Activated T-helper 1 cell treated with anti-CD3 and anti-CD28 coated beads, Interleukin-12 subunit alpha, Interleukin-12 subunit beta, Interleukin-2, Interleukin-4 antibody, amounts not matched to agents 30 ng/mL and 10 ng/mL and 1 ng/mL, durations not matched to agents 14 hours and 24 hours and 36 hours (primary cell): ENCODE measurements at regions not wholly inside any gene's neighbourhood (a gene's known extent, or its start where the extent isn't known, plus 50 kb on each side); places are given as distances from the start of the nearest gene placed in this dataset.

Source experiments
- DNase-seq: peaks from one replicate; pipeline ENCODE4 v3.0.0; 2021; ENCODE audit warnings: low spot score
- H3K27ac Mint-ChIP-seq: one replicate; pipeline ENCODE4 v1.8.0; 2021; ENCODE audit warnings: mild to moderate bottlenecking, mixed read lengths
- H3K27me3 Mint-ChIP-seq: one replicate; pipeline ENCODE4 v1.8.0; 2022; ENCODE audit warnings: mild to moderate bottlenecking, moderate library complexity, mixed read lengths; ENCODE audit not compliant: insufficient read depth
- H3K36me3 Mint-ChIP-seq: one replicate; pipeline ENCODE4 v1.8.0; 2021; ENCODE audit warnings: low read depth, mixed read lengths
- H3K4me1 Mint-ChIP-seq: one replicate; pipeline ENCODE4 v1.8.0; 2021; ENCODE audit warnings: low read depth, mixed read lengths
- H3K4me3 Mint-ChIP-seq: one replicate; pipeline ENCODE4 v1.8.0; 2021; ENCODE audit warnings: mild to moderate bottlenecking, moderate library complexity, mixed read lengths
- H3K9me3 Mint-ChIP-seq: one replicate; pipeline ENCODE4 v1.8.0; 2021; ENCODE audit warnings: mixed read lengths
- intact Hi-C: fragments of 100-400 bp; cut with micrococcal nuclease; formaldehyde crosslinking; loops from one replicate; pipeline ENCODE4 v1.15.1; 2024

DNA sequence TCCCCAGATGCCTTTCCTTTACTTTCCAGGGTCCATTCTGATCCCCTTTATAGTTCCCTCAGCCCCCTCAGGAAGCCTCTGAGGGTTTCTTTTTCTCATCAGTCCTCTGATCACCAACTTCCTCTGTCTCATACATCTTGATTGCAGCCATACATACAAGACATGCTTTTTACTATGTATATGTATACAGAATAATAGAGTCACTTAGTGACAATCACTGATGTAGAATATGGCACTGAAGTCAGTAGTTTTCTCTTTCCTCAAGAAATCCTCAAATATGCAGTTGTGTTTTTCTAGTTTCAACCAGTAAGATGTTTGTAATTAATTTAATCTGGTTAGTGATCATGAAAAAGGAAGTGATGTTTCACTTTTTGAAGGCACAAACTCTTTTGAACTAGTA is 364.1 kb downstream of the MAN2A1 start:
- no peak overlapping the region for H3K4me3 Mint-ChIP-seq
- H3K36me3 Mint-ChIP-seq: no peaks in the 10 kb centered on the region
- H3K9me3 Mint-ChIP-seq: no peaks in the 10 kb centered on the region
- H3K4me1 Mint-ChIP-seq: peaks cover 27% of the 10 kb centered on the region
- no peaks in the 10 kb centered on the region for H3K27me3 Mint-ChIP-seq
- intact Hi-C loops: loop anchor here (1.0 to 10.0 kb wide), 6 partner anchors 33 to 365 kb away; partner anchors contain the start of gene MAN2A1
- no peak for DNase-seq
- H3K27ac Mint-ChIP-seq: peak overlapping the region; percentile 74

DNA sequence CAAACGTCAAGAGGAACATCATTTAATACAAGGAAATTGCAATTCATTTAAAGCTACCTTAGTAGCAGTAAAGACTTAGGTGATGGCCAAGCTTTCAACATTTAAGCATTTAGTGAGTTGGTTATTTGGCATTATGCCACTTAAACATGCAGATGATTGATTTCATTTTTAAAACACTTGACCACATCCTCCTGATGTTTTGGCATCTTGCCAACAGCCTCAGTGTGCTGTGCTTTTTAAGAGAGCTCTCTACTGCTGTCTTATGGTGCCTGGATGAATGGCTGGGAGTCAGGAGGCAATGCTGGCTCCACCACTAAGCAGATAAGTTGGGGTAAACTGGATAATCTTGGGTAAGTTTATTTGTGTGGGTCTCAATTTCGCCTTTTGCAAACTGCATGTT is 364.5 kb downstream of the MAN2A1 start:
- intact Hi-C loops: loop anchor here (1.0 to 10.0 kb wide), 6 partner anchors 33 to 365 kb away; partner anchors contain the start of gene MAN2A1
- Mint-ChIP-seq H3K27ac (peak overlapping the region; percentile 74), H3K4me1 (peaks cover 27% of the 10 kb centered on the region), H3K9me3 (no peaks in the 10 kb centered on the region), H3K27me3 (no peaks in the 10 kb centered on the region), H3K4me3 (no peak overlapping the region), H3K36me3 (no peaks in the 10 kb centered on the region)
- DNase-seq: peak; percentile 72

DNA sequence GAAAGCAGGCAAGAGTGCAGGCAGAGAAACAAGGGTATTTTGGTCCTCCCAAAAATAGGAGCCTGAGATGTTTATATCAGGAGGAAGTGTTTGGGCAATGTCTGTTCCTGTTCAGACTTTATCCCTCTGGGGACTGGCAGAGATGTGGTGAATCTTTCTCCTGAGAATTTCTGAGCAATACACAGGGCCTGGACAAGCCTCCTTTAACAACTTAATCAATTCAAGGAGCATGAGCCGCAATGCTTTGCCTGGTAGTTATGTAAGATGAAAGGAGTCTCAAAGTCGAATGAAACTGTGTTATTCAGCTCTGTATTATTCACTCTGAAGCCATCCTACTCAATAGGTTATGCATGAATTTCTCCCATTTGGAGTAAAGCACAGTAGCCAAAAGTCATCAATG is 365.6 kb downstream of the MAN2A1 start:
- H3K4me1 Mint-ChIP-seq: peaks cover 27% of the 10 kb centered on the region
- intact Hi-C loops: loop anchor here (2.0 to 10.0 kb wide), 2 partner anchors 41 to 201 kb away; no protein-coding TSS in a partner anchor
- H3K4me3 Mint-ChIP-seq: no peak overlapping the region
- H3K27me3 Mint-ChIP-seq: no peaks in the 10 kb centered on the region
- H3K36me3 Mint-ChIP-seq: no peaks in the 10 kb centered on the region
- no peak for DNase-seq
- no peaks in the 10 kb centered on the region for H3K9me3 Mint-ChIP-seq
- H3K27ac Mint-ChIP-seq: no peak overlapping the region

DNA sequence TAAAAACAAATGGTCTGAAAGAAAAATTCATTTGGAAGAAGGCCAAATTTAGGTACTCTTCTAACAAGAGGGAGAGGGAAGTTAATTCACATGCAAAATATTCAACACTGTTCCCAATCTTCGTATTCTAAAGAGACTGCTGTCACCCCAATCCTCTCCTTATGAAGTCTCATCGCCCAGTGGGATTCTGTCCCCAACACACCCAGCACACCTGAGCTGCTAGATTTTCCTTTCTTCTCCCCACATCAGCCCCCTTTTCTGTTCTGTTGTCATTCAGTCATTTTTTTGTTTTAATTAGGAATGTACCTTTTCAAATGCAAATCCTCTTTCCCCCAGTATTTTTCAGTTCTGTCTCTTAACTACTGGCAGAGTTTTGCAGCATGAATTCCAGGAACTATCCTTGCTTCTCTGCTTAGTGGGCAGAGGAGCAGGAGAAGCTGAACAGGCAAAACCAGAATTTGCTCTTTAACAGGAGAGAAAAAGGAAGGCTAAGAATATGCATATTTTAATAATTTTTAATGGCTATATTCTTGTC is 366.9 kb downstream of the MAN2A1 start:
- Mint-ChIP-seq H3K27me3 (no peaks in the 10 kb centered on the region), H3K27ac (no peak overlapping the region), H3K36me3 (no peaks in the 10 kb centered on the region), H3K4me1 (peaks cover 27% of the 10 kb centered on the region), H3K9me3 (no peaks in the 10 kb centered on the region), H3K4me3 (no peak overlapping the region)
- intact Hi-C loops: loop anchor here (10.0 kb wide), 1 partner anchor 202 kb away; no protein-coding TSS in a partner anchor
- DNase-seq: no peak

DNA sequence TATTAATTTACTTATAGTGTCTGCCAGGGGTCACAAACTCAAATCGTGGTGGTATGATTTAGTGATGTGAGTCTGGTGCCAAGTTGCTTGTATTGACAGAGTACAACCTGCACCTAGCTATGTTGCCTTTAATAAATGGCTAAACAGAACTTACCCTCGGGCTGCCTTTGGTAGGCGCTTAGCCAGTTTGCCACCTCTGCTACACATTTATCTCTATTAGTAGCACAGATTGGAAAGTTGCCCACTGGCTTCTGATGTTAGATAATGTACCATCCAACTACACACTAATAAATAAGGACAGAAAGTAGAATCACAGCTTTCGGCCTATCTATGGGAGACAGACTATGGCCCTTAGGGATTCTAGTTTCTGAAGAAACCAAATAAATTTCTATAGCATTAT is 368.4 kb downstream of the MAN2A1 start:
- H3K9me3 Mint-ChIP-seq: no peaks in the 10 kb centered on the region
- H3K27me3 Mint-ChIP-seq: no peaks in the 10 kb centered on the region
- no peak for DNase-seq
- H3K4me3 Mint-ChIP-seq: no peak overlapping the region
- intact Hi-C loops: loop anchor here (10.0 kb wide), 1 partner anchor 203 kb away; no protein-coding TSS in a partner anchor
- H3K27ac Mint-ChIP-seq: no peak overlapping the region
- H3K4me1 Mint-ChIP-seq: peaks cover 27% of the 10 kb centered on the region
- no peaks in the 10 kb centered on the region for H3K36me3 Mint-ChIP-seq

DNA sequence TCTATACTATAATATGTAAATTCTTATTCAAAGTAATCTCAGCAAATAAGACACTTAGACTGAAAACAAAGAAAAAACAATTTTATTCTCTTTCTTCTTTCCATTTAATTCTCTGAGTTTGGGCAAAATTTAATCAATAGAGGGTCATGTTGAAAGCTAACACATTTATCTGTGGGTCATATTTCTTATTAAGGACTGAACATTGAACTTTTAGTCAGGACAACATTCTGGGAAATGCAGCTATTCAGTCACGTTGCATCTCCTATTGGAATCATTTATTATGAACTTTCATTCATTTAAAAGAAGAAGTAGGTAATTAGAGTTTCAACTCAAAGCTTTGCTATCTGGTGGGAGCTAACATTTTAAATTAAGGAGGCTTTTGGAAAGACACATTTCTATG is 372.5 kb downstream of the MAN2A1 start:
- intact Hi-C loops: no loop called here
- H3K27me3 Mint-ChIP-seq: no peaks in the 10 kb centered on the region
- DNase-seq: no peak
- no peaks in the 10 kb centered on the region for H3K36me3 Mint-ChIP-seq
- H3K27ac Mint-ChIP-seq: no peak overlapping the region
- no peaks in the 10 kb centered on the region for H3K9me3 Mint-ChIP-seq
- H3K4me3 Mint-ChIP-seq: no peak overlapping the region
- peaks cover 23% of the 10 kb centered on the region for H3K4me1 Mint-ChIP-seq

DNA sequence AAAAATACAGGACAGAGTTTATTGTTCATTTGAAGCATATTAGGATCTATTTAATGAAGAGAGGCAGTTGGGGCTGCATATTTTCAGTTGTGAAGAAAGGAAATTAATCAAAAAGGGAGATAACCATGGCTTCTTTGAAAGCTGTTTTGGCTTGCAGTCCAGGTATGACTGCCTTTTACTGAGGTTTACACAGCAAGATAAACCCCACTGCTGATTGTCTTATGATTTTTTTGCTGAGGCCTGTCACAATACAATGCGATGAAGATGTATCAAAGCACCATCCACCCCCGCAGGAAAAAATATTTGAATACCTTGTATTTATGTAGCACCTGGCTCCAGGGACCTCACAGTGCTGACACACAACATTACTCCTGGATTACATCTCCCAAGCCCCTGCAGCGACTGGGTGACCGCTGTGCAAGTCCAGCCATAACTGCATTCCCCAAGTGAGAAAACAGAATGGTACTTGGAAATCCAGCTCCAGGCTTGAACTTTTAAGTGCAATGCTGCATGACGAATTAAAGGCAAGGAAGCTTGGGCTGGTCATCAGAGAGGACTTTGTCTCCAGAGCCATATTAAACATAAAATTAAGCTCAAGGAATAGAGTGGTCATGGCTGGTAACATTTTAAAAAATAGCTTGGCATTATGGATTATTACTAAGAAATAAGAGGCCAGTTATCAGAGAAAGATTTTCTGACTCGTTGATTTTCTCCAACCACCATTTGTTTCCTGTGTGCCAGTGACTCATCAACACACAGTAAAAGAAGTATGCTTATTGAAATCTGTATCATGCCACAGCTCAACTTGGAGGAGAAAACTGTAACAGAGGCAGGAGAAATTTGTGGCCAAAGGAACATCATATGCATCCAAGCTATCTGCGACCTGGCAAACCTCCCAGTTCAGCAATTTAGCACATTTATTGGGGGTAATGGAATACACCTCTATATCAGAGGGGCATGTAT is 374.2 kb downstream of the MAN2A1 start:
- intact Hi-C loops: loop anchor here (2.0 kb wide), 1 partner anchor 17 kb away; no protein-coding TSS in a partner anchor
- no peak overlapping the region for H3K27ac Mint-ChIP-seq
- no peaks in the 10 kb centered on the region for H3K36me3 Mint-ChIP-seq
- H3K4me1 Mint-ChIP-seq: peaks cover 26% of the 10 kb centered on the region
- no peaks in the 10 kb centered on the region for H3K27me3 Mint-ChIP-seq
- H3K9me3 Mint-ChIP-seq: no peaks in the 10 kb centered on the region
- H3K4me3 Mint-ChIP-seq: no peak overlapping the region
- DNase-seq: no peak

DNA sequence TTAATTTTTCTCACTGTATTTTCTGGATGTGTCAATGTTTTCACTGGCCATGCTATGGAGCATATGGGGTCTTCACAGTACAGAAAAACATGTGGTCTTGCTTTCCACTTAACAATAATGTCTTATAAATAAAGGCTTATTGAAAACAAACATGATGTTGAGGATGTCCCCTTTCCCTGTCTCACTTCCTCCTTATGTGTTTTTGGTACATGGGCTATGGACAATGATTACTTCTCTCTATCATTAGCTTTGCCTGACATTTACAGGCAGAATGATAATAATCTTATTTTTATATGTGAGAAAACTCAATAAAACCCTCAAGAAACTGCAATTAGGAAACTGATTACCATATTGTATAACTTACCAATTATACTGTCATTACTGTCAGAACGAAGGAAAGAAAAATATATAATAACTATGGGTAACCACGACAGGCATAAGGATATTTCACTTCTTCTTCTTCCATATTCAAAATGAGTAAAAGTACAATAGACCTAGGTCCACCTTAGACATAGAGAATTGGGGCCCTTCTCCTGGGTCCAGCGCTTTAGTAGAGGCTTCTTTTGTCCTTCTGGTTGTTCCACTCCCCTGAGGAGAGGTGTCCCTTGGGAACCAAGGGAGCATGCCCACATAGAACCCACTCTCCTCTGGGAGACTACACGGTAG is 375.0 kb downstream of the MAN2A1 start:
- H3K36me3 Mint-ChIP-seq: no peaks in the 10 kb centered on the region
- H3K4me3 Mint-ChIP-seq: no peak overlapping the region
- H3K4me1 Mint-ChIP-seq: peaks cover 26% of the 10 kb centered on the region
- H3K9me3 Mint-ChIP-seq: peaks cover 5% of the 10 kb centered on the region
- no peak for DNase-seq
- intact Hi-C loops: loop anchor here (2.0 kb wide), 1 partner anchor 16 kb away; no protein-coding TSS in a partner anchor
- H3K27me3 Mint-ChIP-seq: no peaks in the 10 kb centered on the region
- H3K27ac Mint-ChIP-seq: no peak overlapping the region

DNA sequence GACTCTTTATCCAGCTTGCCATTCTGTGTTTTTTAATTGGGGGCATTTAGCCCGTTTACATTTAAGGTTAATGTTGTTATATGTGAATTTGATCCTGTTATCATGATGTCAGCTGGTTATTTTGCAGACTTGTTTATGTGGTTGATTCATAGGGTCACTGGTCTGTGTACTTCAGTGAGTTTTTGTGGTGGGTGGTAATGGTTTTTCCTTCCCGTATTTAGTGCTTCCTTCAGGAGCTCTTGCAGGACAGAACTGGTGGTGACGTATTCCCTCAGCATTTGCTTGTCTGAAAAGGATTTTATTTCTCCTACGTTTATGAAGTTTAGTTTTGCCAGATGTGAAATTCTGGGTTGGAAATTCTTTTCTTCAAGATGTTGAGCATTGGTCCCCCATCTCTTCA is 381.1 kb downstream of the MAN2A1 start:
- DNase-seq: no peak
- H3K9me3 Mint-ChIP-seq: peaks cover 48% of the 10 kb centered on the region
- H3K27ac Mint-ChIP-seq: no peak overlapping the region
- H3K4me3 Mint-ChIP-seq: no peak overlapping the region
- peaks cover 18% of the 10 kb centered on the region for H3K36me3 Mint-ChIP-seq
- H3K4me1 Mint-ChIP-seq: peaks cover 6% of the 10 kb centered on the region
- intact Hi-C loops: no loop called here
- no peaks in the 10 kb centered on the region for H3K27me3 Mint-ChIP-seq

DNA sequence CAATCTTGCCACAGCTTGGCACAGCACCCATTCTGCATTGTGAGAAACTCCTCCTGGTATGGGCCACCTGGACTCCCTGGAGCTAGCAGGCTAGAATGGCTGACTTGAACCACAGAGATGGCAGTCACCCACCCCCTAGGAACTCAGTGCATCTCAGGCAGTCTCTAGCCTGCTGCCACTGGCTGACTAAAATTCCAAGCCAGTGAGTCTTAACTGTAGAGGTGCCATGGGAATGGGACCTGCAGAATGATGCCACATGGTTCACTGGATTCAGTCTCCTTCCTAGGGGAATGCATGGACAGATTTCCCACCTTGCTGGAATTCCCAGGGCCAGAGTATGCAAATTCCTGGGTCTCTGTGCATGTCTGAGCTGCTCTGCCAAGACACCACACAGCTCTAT is 382.9 kb downstream of the MAN2A1 start:
- Mint-ChIP-seq H3K4me3 (no peak overlapping the region), H3K36me3 (peaks cover 21% of the 10 kb centered on the region), H3K9me3 (peaks cover 56% of the 10 kb centered on the region), H3K4me1 (peaks cover 7% of the 10 kb centered on the region), H3K27me3 (peaks cover 2% of the 10 kb centered on the region), H3K27ac (no peak overlapping the region)
- intact Hi-C loops: no loop called here
- DNase-seq: no peak

DNA sequence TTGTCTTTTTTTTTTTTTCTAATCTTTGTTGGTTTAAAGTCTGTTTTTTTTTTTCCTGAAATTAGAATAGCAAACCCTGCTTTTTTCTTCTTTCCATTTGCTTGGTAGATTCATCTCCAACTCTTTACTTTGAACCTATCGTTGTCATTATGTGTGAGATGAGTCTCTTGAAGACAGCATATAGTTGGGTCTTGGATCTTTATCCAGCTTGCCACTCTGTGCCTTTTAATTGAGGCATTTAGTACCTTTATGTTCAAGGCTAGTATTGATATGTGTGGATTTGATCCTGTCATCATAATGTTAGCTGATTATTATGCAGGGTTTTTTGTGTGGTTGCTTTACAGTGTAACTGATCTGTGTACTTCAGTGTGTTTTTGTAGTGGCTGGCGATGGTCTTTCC is 383.8 kb downstream of the MAN2A1 start:
- Mint-ChIP-seq H3K4me1 (peaks cover 7% of the 10 kb centered on the region), H3K27ac (no peak overlapping the region), H3K9me3 (peaks cover 61% of the 10 kb centered on the region)

DNA sequence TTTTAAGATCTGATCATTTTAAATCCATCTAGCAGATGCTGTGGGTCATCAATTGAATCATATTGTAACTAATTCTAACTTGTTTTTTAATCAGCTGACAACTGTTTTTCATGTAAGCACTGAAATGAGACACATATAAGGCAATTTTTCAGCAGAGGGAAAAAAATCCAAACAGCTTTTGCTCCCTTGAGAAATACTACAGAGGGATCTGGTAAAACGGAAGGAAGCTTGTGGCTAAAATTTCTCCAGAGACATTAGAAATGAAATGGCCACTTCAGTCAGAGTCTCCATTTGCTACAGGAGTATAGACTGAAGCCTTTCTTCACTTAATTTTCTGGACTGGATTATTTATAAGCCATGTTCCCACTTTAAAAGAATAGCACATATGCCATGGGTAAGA is 385.9 kb downstream of the MAN2A1 start:
- Mint-ChIP-seq H3K4me1 (peaks cover 13% of the 10 kb centered on the region), H3K27me3 (peaks cover 2% of the 10 kb centered on the region), H3K27ac (no peak overlapping the region), H3K4me3 (no peak overlapping the region), H3K9me3 (peaks cover 47% of the 10 kb centered on the region), H3K36me3 (peaks cover 20% of the 10 kb centered on the region)
- intact Hi-C loops: no loop called here
- DNase-seq: no peak

More for the DNA sequence above, 383.8 kb downstream of the MAN2A1 start:
- Mint-ChIP-seq H3K4me3 (no peak overlapping the region), H3K36me3 (peaks cover 21% of the 10 kb centered on the region), H3K27me3 (peaks cover 2% of the 10 kb centered on the region)
- DNase-seq: no peak
- intact Hi-C loops: no loop called here

DNA sequence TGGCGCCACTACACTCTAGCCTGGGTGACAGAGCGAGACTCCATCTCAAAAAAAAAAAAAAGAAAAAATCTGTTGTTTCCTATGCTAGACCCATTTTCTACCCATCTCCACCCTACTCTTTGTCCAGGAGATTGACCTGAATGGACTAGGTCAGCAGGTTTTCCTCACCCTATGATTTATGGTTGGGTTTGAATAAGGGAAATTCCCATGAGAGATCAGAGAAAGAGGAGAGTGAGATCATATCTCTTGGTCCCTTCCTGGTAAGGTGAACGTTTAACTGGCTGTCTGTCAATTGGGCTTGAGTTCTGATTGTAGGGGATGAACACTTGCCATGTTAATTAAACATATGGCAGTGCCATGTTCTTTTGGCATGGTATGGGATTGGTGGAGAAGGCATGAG is 387.4 kb downstream of the MAN2A1 start:
- no peak for DNase-seq
- Mint-ChIP-seq H3K27me3 (peaks cover 2% of the 10 kb centered on the region), H3K27ac (peak overlapping the region; percentile 46), H3K36me3 (peaks cover 16% of the 10 kb centered on the region), H3K9me3 (peaks cover 40% of the 10 kb centered on the region), H3K4me1 (peaks cover 13% of the 10 kb centered on the region), H3K4me3 (no peak overlapping the region)
- intact Hi-C loops: no loop called here
